NCI-H2029 (cell line): ENCODE measurements at regions not wholly inside any gene's neighbourhood (a gene's known extent, or its start where the extent isn't known, plus 50 kb on each side); places are given as distances from the start of the nearest gene placed in this dataset.

Experiments
- DNase-seq: peaks from one replicate; lab custom pipeline; 2025; lab: John Stamatoyannopoulos, UW

GRCh38 chr1:195075973-195076372 lies 1532.3 kb downstream of the KCNT2 start:
- no peak for DNase-seq

- DNase-seq = no peak
Observed at GRCh38 chr1:195071461-195071860, 1536.8 kb downstream of the KCNT2 start.

- no peak for DNase-seq
Observed at GRCh38 chr1:195065437-195065836, 1542.8 kb downstream of the KCNT2 start.

GRCh38 chr1:195064358-195064757 lies 1543.9 kb downstream of the KCNT2 start:
- DNase-seq = no peak

GRCh38 chr1:195054217-195054687 lies 1554.0 kb downstream of the KCNT2 start:
- DNase-seq = no peak

GRCh38 chr1:195053478-195053877 lies 1554.8 kb downstream of the KCNT2 start:
- no peak for DNase-seq

GRCh38 chr1:195047772-195048171 lies 1560.5 kb downstream of the KCNT2 start:
- DNase-seq = no peak

- no peak for DNase-seq
Observed at GRCh38 chr1:195045072-195045471, 1563.2 kb downstream of the KCNT2 start.

- no peak for DNase-seq
Observed at GRCh38 chr1:195030793-195031192, 1577.4 kb downstream of the KCNT2 start.

- DNase-seq = no peak
Observed at GRCh38 chr1:195026792-195027191, 1581.4 kb downstream of the KCNT2 start.

- DNase-seq = no peak
Observed at GRCh38 chr1:195019385-195019784, 1588.9 kb downstream of the KCNT2 start.

- DNase-seq = no peak
Observed at GRCh38 chr1:195012995-195013394, 1595.2 kb downstream of the KCNT2 start.

- DNase-seq = no peak
Observed at GRCh38 chr1:195005338-195005737, 1602.9 kb downstream of the KCNT2 start.

- no peak for DNase-seq
Observed at GRCh38 chr1:194990483-194990882, 1617.8 kb downstream of the KCNT2 start.

GRCh38 chr1:194975913-194976312 lies 1632.3 kb downstream of the KCNT2 start:
- no peak for DNase-seq

- no peak for DNase-seq
Observed at GRCh38 chr1:194968916-194969315, 1639.3 kb downstream of the KCNT2 start.

GRCh38 chr1:194959795-194960194 lies 1648.4 kb downstream of the KCNT2 start:
- no peak for DNase-seq

- no peak for DNase-seq
Observed at GRCh38 chr1:194952171-194952570, 1656.1 kb downstream of the KCNT2 start.

GRCh38 chr1:194950584-194950983 lies 1657.7 kb downstream of the KCNT2 start:
- no peak for DNase-seq

GRCh38 chr1:194940336-194941030 lies 1667.8 kb downstream of the KCNT2 start:
- no peak for DNase-seq

- DNase-seq = no peak
Observed at GRCh38 chr1:194935864-194936263, 1672.4 kb downstream of the KCNT2 start.

GRCh38 chr1:194931166-194931565 lies 1677.1 kb downstream of the KCNT2 start:
- DNase-seq = no peak

- no peak for DNase-seq
Observed at GRCh38 chr1:194930132-194930531, 1678.1 kb downstream of the KCNT2 start.

GRCh38 chr1:194929357-194929756 lies 1678.9 kb downstream of the KCNT2 start:
- DNase-seq = no peak
